HG03097 (cell line): ENCODE measurements at regions not wholly inside any gene's neighbourhood (a gene's known extent, or its start where the extent isn't known, plus 50 kb on each side); places are given as distances from the start of the nearest gene placed in this dataset.
"Not testable (repeated sequence)": the region's sequence is repeated elsewhere in the genome, so short reads cannot be mapped to it uniquely, and the experiment has no call there.

Experiments
- ATAC-seq: cut with Tn5 transposase; IDR thresholded peaks from one replicate; pipeline ENCODE4 v1.9.1; 2021; ENCODE audit not compliant: unreplicated experiment, low FRiP score

GRCh38 chr9:31908158-31908890 is 476.1 kb upstream of the ACO1 start:
- no peak for ATAC-seq

DNA sequence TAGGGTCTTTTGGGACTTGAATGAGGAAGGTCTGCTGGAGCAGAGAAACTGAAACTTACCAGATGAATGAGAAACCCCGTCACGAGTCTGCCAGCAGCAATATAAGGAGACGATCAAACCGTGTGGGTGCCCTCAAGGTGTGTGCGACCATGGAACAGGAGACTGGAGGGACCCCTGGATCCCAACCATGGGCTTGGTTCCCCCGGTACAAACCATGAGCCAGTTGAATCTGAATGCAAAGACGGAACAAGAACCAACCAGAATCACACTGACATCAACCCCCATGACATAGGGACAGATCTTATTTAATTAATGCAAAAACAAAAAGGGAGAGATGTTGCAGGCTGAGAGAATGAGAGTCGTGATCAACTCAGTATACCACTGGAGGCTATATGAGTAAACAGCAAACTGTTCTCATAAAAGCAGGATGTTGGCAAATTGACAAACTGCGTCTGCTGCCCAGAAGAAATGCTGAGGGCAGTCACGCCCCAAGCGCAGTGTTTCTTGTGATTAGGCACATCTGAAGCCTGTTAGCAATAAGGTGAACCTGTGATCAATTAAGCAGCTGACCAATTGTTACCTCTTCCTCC is 475.5 kb upstream of the ACO1 start:
- ATAC-seq, result no peak

GRCh38 chr9:31912636-31913035 is 471.8 kb upstream of the ACO1 start:
- no peak for ATAC-seq

- ATAC-seq, result no peak
Observed at GRCh38 chr9:31916591-31917241, 467.7 kb upstream of the ACO1 start.

GRCh38 chr9:31937737-31938136 is 446.7 kb upstream of the ACO1 start:
- not testable (repeated sequence) for ATAC-seq

DNA sequence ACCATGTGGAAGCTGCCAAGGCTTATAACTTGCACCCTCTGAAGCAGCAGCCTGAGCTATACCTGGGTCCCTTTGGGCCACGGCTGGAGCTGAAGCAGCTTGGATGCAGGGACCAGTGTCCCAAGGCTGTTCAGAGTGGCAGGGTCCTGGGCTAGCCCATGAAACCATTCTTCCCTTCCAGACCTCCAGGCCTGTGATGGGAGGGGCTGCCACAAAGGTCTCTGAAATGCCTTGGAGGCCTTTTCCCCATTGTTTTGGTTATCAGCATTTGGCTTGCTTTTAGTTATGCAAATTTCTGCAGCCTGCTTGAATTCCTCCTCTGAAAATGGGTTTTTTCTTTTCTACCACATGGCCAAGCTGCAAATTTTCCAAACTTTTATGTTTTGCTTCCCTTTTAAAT is 433.7 kb upstream of the ACO1 start:
- no peak for ATAC-seq

- ATAC-seq, result no peak
Observed at GRCh38 chr9:31958572-31958971, 425.9 kb upstream of the ACO1 start.

- ATAC-seq, result no peak
Observed at GRCh38 chr9:31969552-31969951, 414.9 kb upstream of the ACO1 start.

DNA sequence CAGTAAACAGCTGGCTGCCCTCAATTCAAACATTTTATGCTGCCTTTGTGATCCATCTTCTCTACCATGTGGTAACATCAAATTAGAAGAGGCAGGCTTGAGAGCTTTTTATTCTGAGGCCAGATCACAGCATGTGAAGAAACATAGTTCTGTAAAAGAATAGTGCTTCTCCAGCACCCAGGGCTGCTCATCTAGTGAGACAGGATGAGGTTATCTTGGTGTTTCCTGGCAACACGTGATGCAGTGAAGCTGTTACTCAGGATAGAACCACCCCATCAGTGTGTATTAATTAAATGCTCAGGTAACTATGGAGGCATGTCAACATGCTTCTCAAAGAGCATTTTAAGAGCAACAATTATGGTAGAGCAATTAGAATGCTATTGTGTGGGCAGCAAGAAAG is 400.5 kb upstream of the ACO1 start:
- no peak for ATAC-seq

DNA sequence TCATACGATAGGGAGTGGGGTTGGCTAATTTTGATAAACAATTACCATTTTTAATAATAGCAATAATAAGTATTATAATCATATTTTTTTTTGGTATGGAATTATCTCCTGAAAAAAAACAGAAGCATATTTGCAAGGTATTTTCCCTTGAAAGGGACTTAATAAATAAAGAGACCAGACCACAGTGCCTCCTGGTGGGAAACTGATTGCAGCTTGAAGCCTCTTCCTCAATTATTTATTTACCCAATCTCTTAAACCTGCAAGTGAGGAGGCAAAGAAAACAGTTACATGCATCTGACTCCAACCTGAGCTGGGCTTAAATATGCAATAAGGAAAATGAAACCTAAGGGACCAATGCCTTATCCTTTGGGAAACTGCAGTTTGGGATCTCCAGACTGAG is 388.1 kb upstream of the ACO1 start:
- ATAC-seq, result no peak

DNA sequence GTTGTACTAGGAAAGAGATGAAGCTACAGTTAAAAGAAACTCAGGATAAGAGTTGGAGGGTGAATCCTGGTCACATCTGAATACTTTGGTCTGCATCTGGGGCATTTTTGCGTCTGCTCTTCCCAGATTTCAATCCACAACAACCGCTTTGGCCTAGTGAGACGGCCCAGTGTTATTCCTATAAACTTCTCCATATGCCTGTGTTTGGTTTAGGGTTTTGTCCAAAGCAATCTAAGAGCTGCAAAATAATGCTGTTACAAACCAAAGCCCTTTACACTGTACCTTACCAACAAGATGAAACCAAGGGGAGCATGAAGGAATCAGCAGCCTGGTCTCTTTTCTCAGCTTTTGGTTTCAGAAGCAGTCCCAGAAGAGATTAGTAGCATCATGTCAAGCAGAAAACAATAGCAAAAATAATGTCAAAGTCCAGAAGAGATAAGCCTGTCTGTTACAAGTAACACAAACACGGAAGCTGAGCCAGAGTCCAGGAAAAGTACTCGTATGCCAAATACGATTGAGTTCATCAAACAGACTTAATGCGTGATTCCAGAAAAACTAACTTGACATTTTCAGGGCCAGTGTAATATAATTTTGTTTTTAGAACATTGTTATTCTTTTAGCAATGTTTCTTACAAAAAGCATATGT is 379.9 kb upstream of the ACO1 start:
- ATAC-seq, result no peak

GRCh38 chr9:32010322-32010721 is 374.1 kb upstream of the ACO1 start:
- no peak for ATAC-seq

DNA sequence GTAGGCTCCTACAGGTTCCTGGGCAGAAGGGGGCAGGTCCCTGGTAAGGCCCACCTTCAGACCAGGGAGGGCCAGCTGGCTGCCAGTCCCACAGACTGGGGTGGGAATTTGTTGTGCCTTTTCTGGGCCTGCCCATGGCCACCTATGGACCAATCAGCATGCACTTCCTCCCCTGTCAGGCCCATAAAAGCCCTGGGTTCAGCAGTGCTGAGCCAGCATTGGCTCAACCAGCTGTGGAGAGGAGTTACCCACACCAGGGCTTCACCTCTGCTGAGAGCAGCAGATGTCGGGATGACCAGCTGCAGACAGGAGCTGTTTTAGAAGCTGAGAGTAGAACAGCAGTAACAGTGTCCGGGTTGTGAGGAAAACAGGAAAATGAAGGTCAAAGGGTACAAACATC is 373.4 kb upstream of the ACO1 start:
- no peak for ATAC-seq

DNA sequence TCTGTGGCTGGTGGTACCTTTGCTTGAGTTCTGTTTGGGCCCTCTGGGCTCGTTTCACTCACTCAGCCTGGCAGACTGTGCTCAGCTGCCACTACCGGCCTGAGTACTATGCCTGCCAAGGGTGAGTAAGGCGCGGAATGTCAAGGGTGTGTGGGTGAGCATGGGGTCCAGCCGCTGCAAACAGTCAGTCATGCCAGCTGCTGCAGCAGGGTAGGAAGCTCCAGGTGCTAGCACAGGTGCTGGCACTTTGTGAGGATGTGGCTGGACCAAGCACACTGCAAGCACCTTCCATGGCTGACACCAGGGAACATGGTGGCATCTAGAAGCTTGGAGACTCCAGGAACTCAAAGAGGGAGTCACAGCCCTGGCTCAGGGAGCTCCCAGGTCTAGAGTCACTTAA is 368.6 kb upstream of the ACO1 start:
- no peak for ATAC-seq

GRCh38 chr9:32045513-32045912 is 338.9 kb upstream of the ACO1 start:
- ATAC-seq, result no peak

- ATAC-seq, result no peak
Observed at GRCh38 chr9:32067261-32067660, 317.2 kb upstream of the ACO1 start.

GRCh38 chr9:32069169-32069813 is 315.2 kb upstream of the ACO1 start:
- ATAC-seq, result no peak

DNA sequence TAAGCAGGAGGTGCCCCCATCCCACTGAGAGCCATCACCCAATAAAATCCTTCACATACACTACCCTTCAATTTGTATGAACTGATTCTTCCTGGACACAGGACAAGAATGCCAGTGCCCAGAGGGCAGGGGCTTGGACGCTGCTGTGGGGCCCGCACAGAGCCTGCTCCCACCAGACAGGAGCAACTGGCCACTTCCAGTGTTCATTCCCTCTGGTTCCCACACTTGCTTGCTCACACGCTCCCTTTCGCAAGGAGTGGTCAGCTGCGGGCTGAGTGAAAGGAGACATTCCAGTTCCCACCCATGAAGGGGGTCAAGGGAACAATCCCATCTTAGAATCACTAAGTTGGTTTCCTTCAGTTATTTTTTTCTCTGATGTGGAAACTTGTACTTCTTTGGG is 314.5 kb upstream of the ACO1 start:
- no peak for ATAC-seq

GRCh38 chr9:32072570-32072969 is 311.9 kb upstream of the ACO1 start:
- ATAC-seq, result no peak

GRCh38 chr9:32092031-32092430 is 292.4 kb upstream of the ACO1 start:
- ATAC-seq, result no peak

DNA sequence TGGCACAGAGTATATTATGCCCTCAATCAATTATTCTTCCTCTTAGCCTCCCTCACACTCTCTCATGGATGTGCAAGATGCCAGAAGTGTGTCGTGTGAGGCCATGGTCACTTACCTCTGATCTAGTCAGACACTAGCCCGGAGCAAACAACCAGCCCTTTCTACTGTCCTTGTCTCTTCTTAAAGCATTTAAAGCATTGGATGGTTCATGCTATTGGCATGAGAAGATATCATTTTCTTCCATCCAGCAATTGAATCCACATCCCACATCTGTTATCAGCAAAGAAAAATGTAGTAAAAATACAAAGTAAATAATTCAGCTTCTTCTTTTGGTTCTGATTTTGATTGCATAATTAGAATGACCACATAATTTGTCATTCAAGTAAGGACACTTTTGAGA is 267.2 kb upstream of the ACO1 start:
- no peak for ATAC-seq
